Endodermal cell (in vitro differentiated cells): ENCODE measurements at regions not wholly inside any gene's neighbourhood (a gene's known extent, or its start where the extent isn't known, plus 50 kb on each side); places are given as distances from the start of the nearest gene placed in this dataset.
"Not testable (repeated sequence)": the region's sequence is repeated elsewhere in the genome, so short reads cannot be mapped to it uniquely, and the experiment has no call there.

ENCODE experiments used
- DNase-seq: peaks from one replicate; pipeline ENCODE4 v3.0.0-alpha.2; 2017
- H3K27ac ChIP-seq: 2 replicates; pipeline ENCODE4 v1.5.1; 2013; ENCODE audit warnings: mild to moderate bottlenecking, low read depth, low read length, moderate library complexity
- H3K27me3 ChIP-seq: 2 replicates; pipeline ENCODE4 v1.6.1; 2013; ENCODE audit warnings: mild to moderate bottlenecking, low read length, moderate library complexity; ENCODE audit not compliant: insufficient read depth, control insufficient read depth, poor library complexity, severe bottlenecking
- H3K36me3 ChIP-seq: 2 replicates; pipeline ENCODE4 v1.7.0; 2013; ENCODE audit warnings: mild to moderate bottlenecking, low read length, moderate library complexity; ENCODE audit not compliant: control insufficient read depth, insufficient read depth
- H3K4me1 ChIP-seq: one replicate; pipeline ENCODE4 v1.7.0; 2013; ENCODE audit warnings: low read length; ENCODE audit not compliant: control insufficient read depth, insufficient read depth
- H3K4me3 ChIP-seq: 2 replicates; pipeline ENCODE4 v1.5.1; 2013; ENCODE audit warnings: mild to moderate bottlenecking, low read length, moderate library complexity
- H3K9ac ChIP-seq: 2 replicates; pipeline ENCODE4 v1.6.1; 2013; ENCODE audit warnings: mild to moderate bottlenecking, low read length, moderate library complexity; ENCODE audit not compliant: poor library complexity, severe bottlenecking; ENCODE audit errors: extremely low read depth
- H3K9me3 ChIP-seq: 2 replicates; pipeline ENCODE4 v1.6.1; 2013; ENCODE audit warnings: mild to moderate bottlenecking, low read length, moderate library complexity; ENCODE audit not compliant: control insufficient read depth
- H3K27ac Mint-ChIP-seq: 2 replicates; pipeline ENCODE4 v1.8.0; 2020; ENCODE audit warnings: mixed read lengths
- H3K27me3 Mint-ChIP-seq: 2 replicates; pipeline ENCODE4 v1.8.0; 2021; ENCODE audit warnings: mild to moderate bottlenecking, mixed read lengths; ENCODE audit not compliant: insufficient read depth
- H3K36me3 Mint-ChIP-seq: 2 replicates; pipeline ENCODE4 v1.8.0; 2020; ENCODE audit warnings: low read depth, mixed read lengths
- H3K4me1 Mint-ChIP-seq: 2 replicates; pipeline ENCODE4 v1.8.0; 2020; ENCODE audit warnings: mixed read lengths
- H3K4me3 Mint-ChIP-seq: 2 replicates; pipeline ENCODE4 v1.8.0; 2020; ENCODE audit warnings: mild to moderate bottlenecking, moderate library complexity, mixed read lengths
- H3K9me3 Mint-ChIP-seq: 2 replicates; pipeline ENCODE4 v1.8.0; 2020; ENCODE audit warnings: mild to moderate bottlenecking, mixed read lengths
- CTCF ChIP-seq: fragments of 200-600 bp; sonication (generic); conservative IDR thresholded peaks from 2 replicates; pipeline ENCODE4 v1.5.0; 2021; ENCODE audit warnings: antibody characterized with exemption, mild to moderate bottlenecking
- WGBS, 2 experiments: methylation state at CpG; one replicate each; pipeline versions ENCODE4 v1.1.5 to v1.1.7; 2013; ENCODE audit warnings: missing lambda C conversion rate in 2 of 2, mixed read lengths in 1 of 2; ENCODE audit not compliant: insufficient coverage in 1 of 2, insufficient read length in 1 of 2; 5-methylcytosine and 5-hydroxymethylcytosine counted together

GRCh38 chr4:59484944-59485343, 1715.2 kb upstream of the ADGRL3 start:
- 90% methylated on average over 1 of the region's 1 CpG; no CpG with 5 or more reads in 1 of the 2 experiments for WGBS, 2 experiments
- H3K27me3 ChIP-seq: no peaks in the 10 kb centered on the region
- H3K9me3 Mint-ChIP-seq: peaks cover 8% of the 10 kb centered on the region
- H3K4me3 Mint-ChIP-seq: no peak overlapping the region
- no peak overlapping the region for H3K9ac ChIP-seq
- H3K27me3 Mint-ChIP-seq: no peaks in the 10 kb centered on the region
- H3K4me1 Mint-ChIP-seq: no peaks in the 10 kb centered on the region
- H3K4me1 ChIP-seq: no peaks in the 10 kb centered on the region
- no peak for DNase-seq
- no peak overlapping the region for H3K4me3 ChIP-seq
- H3K27ac ChIP-seq: no peak overlapping the region
- peaks cover 11% of the 10 kb centered on the region for H3K9me3 ChIP-seq
- no peaks in the 10 kb centered on the region for H3K36me3 Mint-ChIP-seq
- no peak overlapping the region for H3K27ac Mint-ChIP-seq
- H3K36me3 ChIP-seq: no peaks in the 10 kb centered on the region
- no peak for TF ChIP-seq CTCF

GRCh38 chr4:59500103-59500502, 1700.0 kb upstream of the ADGRL3 start:
- no peaks in the 10 kb centered on the region for H3K27me3 ChIP-seq
- no peak overlapping the region for H3K27ac ChIP-seq
- no peaks in the 10 kb centered on the region for H3K4me1 ChIP-seq
- H3K4me3 Mint-ChIP-seq: no peak overlapping the region
- H3K27me3 Mint-ChIP-seq: no peaks in the 10 kb centered on the region
- WGBS, 2 experiments: 83 to 100% methylated on average over 2 of the region's 2 CpGs
- no peak for DNase-seq
- no peaks in the 10 kb centered on the region for H3K9me3 ChIP-seq
- no peak overlapping the region for H3K4me3 ChIP-seq
- H3K9me3 Mint-ChIP-seq: no peaks in the 10 kb centered on the region
- H3K9ac ChIP-seq: no peak overlapping the region
- H3K36me3 Mint-ChIP-seq: no peaks in the 10 kb centered on the region
- H3K36me3 ChIP-seq: no peaks in the 10 kb centered on the region
- H3K4me1 Mint-ChIP-seq: peaks cover 4% of the 10 kb centered on the region
- TF ChIP-seq CTCF: no peak
- H3K27ac Mint-ChIP-seq: no peak overlapping the region

- H3K4me3 ChIP-seq: no peak overlapping the region
- no peak for DNase-seq
- Mint-ChIP-seq H3K36me3 (no peaks in the 10 kb centered on the region), H3K4me1 (peaks cover 4% of the 10 kb centered on the region), H3K27ac (no peak overlapping the region), H3K9me3 (peaks cover 3% of the 10 kb centered on the region), H3K4me3 (no peak overlapping the region), H3K27me3 (no peaks in the 10 kb centered on the region)
- H3K9ac ChIP-seq: no peak overlapping the region
- no peaks in the 10 kb centered on the region for H3K36me3 ChIP-seq
- H3K4me1 ChIP-seq: no peaks in the 10 kb centered on the region
- 88% methylated on average over 1 of the region's 1 CpG; no CpG with 5 or more reads in 1 of the 2 experiments for WGBS, 2 experiments
- H3K9me3 ChIP-seq: no peaks in the 10 kb centered on the region
- no peaks in the 10 kb centered on the region for H3K27me3 ChIP-seq
- no peak overlapping the region for H3K27ac ChIP-seq
- TF ChIP-seq CTCF: no peak
These were observed 1696.4 kb upstream of the ADGRL3 start for GRCh38 chr4:59503731-59504130.

GRCh38 chr4:59511809-59512208, 1688.3 kb upstream of the ADGRL3 start:
- H3K9me3 ChIP-seq, H3K27me3 ChIP-seq, H3K36me3 ChIP-seq, H3K27ac ChIP-seq, DNase-seq, H3K36me3 Mint-ChIP-seq, H3K4me1 ChIP-seq, H3K9ac ChIP-seq, H3K27me3 Mint-ChIP-seq, H3K4me3 Mint-ChIP-seq, H3K4me1 Mint-ChIP-seq, H3K27ac Mint-ChIP-seq, H3K4me3 ChIP-seq, H3K9me3 Mint-ChIP-seq: not testable (repeated sequence)
- WGBS, 2 experiments: 89 to 98% methylated on average over 3 to 10 of the region's 11 CpGs
